HL-60 (cell line): ENCODE measurements at regions not wholly inside any gene's neighbourhood (a gene's known extent, or its start where the extent isn't known, plus 50 kb on each side); places are given as distances from the start of the nearest gene placed in this dataset.

Source experiments
- DNase-seq, 2 experiments: peaks; one replicate each; pipeline ENCODE4 v3.0.0-alpha.2; 2010 to 2020; ENCODE audit warnings: low read depth in 1 of 2, low spot score in 1 of 2
- H3K27ac ChIP-seq: fragments of 250-450 bp; sonication (Bioruptor Pico); replicated peaks from 2 replicates; pipeline ENCODE4 v1.5.1; 2020; ENCODE audit warnings: mild to moderate bottlenecking, moderate library complexity
- H3K27me3 ChIP-seq: fragments of 250-450 bp; sonication (Bioruptor Pico); 2 replicates; pipeline ENCODE4 v1.5.1; 2021; ENCODE audit warnings: mild to moderate bottlenecking, moderate library complexity; ENCODE audit not compliant: insufficient read depth, poor library complexity, severe bottlenecking
- H3K4me3 ChIP-seq: replicated peaks from 2 replicates; pipeline ENCODE4 v1.5.1; 2011; ENCODE audit warnings: mild to moderate bottlenecking, control low read depth, low read length; ENCODE audit not compliant: insufficient read depth
- CTCF ChIP-seq: IDR thresholded peaks from one replicate; pipeline ENCODE4 v1.5.1; 2011; ENCODE audit warnings: low read length, control low read depth, inconsistent platforms; ENCODE audit not compliant: insufficient read depth
- GABPA ChIP-seq: IDR thresholded peaks from 2 replicates; pipeline ENCODE4 v1.6.1; 2012; ENCODE audit warnings: low read depth
- POLR2AphosphoS5 ChIP-seq: IDR thresholded peaks from 2 replicates; pipeline ENCODE4 v1.6.1; 2012; ENCODE audit warnings: low read depth
- REST ChIP-seq: IDR thresholded peaks from 2 replicates; pipeline ENCODE4 v1.6.1; 2012; ENCODE audit warnings: low read depth; ENCODE audit not compliant: insufficient replicate concordance
- SPI1 ChIP-seq: IDR thresholded peaks from 2 replicates; pipeline ENCODE4 v1.6.1; 2012; ENCODE audit warnings: low read depth, mild to moderate bottlenecking, borderline replicate concordance

- Histone ChIP-seq H3K27ac (no peak overlapping the region), H3K4me3 (no peak overlapping the region), H3K27me3 (peaks cover 3% of the 10 kb centered on the region)
- DNase-seq, result no peak
- TF ChIP-seq REST, result no peak
- TF ChIP-seq POLR2AphosphoS5, result no peak
- TF ChIP-seq GABPA, result no peak
- TF ChIP-seq CTCF, result no peak
- TF ChIP-seq SPI1, result no peak
Observed at GRCh38 chr14:96631621-96632362, 129.6 kb downstream of the PAPOLA start.

GRCh38 chr14:96632363-96632758 is 130.2 kb downstream of the PAPOLA start:
- no peak for TF ChIP-seq CTCF
- TF ChIP-seq POLR2AphosphoS5, result no peak
- TF ChIP-seq REST, result no peak
- no peak for TF ChIP-seq SPI1
- TF ChIP-seq GABPA, result no peak
- DNase-seq, result no peak

GRCh38 chr14:96633096-96633495 is 130.9 kb downstream of the PAPOLA start:
- H3K27me3 ChIP-seq, result no peaks in the 10 kb centered on the region
- H3K27ac ChIP-seq, result no peak overlapping the region
- H3K4me3 ChIP-seq, result no peak overlapping the region
- DNase-seq, result no peak
- TF ChIP-seq REST, result no peak
- TF ChIP-seq GABPA, result no peak
- TF ChIP-seq CTCF, result no peak
- TF ChIP-seq POLR2AphosphoS5, result no peak
- TF ChIP-seq SPI1, result no peak

More at GRCh38 chr14:96632363-96632758, 130.2 kb downstream of the PAPOLA start:
- Histone ChIP-seq H3K27ac (no peak overlapping the region), H3K27me3 (peaks cover under 1% of the 10 kb centered on the region), H3K4me3 (no peak overlapping the region)
